AG08396 (cell line): ENCODE measurements at regions not wholly inside any gene's neighbourhood (a gene's known extent, or its start where the extent isn't known, plus 50 kb on each side); places are given as distances from the start of the nearest gene placed in this dataset.
"Not testable (repeated sequence)": the region's sequence is repeated elsewhere in the genome, so short reads cannot be mapped to it uniquely, and the experiment has no call there.

Source experiments
- DNase-seq: peaks from one replicate; pipeline ENCODE4 v3.0.0; 2012; ENCODE audit warnings: low spot score, mixed read lengths

DNA sequence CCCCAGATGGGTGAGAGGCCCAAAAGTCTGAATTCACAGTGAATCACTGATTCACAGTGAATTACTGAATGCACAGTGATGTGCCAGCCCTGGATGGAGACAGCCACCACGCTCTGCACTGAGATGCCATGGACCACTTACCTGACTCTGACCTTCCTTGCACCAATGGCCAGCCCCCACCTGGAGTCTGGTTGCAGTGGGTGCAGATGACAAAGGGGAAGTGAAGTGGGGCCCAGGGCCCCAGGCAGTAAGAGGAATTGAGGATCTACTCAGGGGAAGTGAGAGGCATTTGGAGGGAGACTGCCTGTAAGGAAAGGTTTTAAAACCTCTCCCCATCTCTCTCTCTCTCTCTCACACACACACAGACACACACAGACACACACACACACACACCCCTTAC, 412.1 kb downstream of the CYLC2 start:
- no peak for DNase-seq

DNA sequence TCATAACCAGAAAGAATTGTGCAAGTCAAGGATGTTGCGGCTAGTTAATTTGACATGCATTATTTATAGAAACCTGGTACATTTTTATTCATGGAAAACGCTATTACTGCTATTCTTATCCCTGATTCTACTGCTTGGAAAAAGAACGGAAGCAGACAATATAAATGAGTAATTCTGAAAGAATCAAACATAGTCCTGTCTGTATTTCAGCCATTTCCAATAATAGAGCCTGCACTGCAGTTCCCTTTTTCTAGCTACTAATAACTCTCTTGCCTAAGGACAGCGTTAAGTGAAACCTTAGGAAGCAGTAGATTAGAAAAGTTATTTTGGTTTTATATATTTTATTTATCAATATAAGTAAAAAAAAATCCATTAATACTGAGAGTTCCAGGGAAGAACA, 414.9 kb downstream of the CYLC2 start:
- DNase-seq, result no peak

DNA sequence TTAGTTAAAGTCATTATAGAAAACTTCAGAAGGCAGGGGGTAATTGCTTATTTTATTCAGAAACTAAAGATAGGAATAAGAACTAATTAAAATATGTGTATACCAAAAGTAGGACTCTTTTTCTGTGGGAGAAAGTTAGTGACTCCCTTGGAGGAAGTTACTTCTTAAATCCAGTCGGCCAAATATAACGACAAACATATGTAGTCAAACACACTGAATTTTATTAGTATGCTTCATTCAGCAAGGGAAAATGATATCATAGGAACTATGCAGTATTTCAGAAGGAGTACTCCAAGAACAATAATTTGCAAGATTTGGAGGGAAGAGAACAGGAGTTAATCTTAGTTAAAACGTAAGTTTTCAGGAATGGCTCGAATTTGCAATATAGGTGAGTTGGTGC, 432.6 kb downstream of the CYLC2 start:
- no peak for DNase-seq

DNA sequence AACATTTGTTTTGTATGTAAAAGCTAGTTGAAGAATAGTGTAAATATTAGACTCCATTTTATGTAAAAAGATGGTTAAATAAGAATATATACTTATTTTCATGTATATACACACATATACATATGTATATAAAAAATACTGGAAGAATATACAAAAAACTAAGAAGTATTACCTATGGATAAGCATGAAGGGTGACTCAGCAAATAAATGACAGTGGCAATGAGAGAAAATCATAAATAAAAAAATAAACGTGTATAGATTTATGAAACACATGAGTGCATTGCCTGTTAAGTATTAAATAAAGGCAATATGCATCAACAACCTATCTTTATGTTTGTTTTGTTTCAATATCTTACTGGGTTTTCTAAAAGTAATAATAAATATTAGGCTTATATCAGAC, 435.3 kb downstream of the CYLC2 start:
- DNase-seq, result no peak

DNA sequence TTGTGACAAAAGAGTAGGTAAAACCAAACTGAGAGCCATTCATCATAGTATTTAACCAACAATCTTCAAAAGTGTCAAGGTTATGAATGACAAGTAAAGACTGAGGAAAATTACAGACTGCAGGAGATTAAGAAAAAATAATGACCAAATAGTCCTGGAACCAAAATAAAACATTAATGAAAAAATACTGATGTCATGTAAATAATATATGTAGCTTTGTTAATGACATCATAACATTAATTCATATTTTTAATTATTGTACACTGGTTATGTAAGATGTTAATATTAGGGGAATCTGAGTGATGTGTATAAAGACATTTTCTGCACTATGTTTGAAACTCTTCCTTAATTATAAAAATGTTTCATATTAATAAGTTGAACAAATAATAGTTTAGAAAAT, 436.7 kb downstream of the CYLC2 start:
- no peak for DNase-seq

DNA sequence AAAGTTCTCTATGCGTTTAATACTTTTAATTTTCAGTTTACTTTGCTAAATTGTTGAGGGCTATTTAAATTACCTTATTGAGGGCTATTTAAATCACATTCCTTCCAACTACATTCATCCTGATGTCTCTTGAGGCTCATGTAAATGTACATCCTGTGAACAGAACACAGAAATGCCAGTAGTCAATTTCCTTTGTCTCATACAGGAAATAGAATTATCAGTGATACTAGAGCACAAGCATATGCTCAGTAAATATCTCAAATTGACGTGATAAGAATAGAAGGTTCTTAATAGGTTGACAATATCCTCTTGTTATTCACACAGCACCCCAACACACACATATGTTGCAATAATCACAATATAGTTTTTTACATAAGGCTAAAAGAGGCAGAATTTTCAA, 449.0 kb downstream of the CYLC2 start:
- no peak for DNase-seq

DNA sequence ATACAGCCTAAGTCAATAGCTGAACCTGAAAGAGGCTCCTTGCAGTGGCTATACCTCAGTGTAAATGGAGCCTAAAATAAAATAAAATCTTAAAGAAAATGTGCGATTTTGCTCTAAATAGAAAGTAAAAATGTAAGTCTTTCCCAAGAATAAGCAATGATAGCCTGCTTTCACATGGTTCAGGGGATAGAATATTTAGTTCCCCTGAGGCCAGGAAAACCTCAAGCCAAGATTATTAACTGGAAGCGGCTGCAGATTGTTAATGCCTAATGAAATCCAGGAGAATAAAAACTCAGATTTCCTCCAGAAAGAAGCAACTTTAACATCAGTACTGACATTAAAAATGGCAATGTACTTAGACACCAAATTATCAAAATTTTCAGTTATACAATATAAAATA, 463.7 kb downstream of the CYLC2 start:
- no peak for DNase-seq

DNA sequence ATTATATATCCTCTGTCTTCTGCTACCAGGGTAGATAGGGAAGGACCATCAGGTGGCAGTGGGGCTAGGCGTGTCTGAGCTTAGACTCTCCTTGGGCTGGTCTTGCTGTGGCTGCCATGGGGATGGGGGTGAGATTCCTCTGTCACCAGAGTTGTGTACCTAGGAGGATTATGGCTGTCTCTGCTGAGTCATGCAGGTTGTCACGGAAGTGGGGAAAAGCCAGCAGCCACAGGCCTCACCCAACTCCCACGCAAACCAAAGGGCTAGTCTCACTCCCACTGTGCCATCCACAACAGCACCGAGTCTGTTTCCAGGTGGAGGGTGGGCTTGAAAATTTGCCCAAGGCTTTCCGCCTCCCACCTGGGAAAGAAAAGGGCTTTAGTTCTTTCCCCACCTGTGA, 476.1 kb downstream of the CYLC2 start:
- DNase-seq, result no peak

DNA sequence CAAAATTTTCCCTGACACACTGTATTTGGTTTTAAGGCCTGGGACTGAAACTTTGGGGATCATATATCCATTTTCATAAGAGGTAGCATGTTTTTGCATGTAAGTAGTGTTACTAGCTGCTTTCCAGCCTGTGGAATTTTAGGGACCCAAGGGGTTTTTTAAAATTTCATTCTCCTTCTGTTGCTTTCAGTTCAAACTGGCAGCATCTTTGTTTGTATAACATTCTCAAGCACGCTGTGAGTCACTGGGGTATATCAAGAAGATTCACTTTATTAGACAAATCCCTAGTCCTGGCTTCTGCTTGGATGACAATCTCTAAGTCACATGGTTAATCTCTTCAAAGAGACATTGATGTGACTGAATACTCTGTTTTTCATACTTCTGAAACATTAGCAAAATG, 479.0 kb downstream of the CYLC2 start:
- DNase-seq, result no peak

DNA sequence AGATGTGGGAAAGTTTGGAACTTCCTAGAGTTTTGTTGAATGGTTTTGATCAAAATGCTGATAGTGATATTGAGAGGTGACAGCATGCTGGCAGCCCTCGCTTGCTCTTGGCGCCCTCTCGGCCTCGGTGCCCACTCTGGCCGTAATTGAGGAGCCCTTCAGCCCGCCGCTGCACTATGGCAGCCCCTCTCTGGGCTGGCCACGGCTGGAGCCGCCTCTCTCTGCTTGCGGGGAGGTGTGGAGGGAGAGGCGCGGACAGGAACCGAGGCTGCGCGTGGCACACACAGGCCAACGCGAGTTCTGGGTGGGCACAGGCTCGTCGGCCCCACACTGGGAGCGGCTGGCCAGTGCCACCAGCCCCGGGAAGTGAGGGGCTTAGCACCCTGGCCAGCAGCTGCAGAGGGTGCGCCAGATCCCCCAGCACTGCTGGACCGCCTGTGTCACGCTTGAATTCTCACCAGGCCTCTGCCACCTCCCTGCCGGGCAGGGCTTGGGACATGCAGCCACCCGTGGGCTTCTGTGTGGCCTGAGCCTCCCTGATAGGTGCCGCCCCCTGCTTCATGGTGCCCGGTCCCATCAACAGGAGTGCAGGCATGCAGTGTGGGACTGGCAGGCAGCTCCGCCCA, 488.5 kb downstream of the CYLC2 start:
- no peak for DNase-seq

DNA sequence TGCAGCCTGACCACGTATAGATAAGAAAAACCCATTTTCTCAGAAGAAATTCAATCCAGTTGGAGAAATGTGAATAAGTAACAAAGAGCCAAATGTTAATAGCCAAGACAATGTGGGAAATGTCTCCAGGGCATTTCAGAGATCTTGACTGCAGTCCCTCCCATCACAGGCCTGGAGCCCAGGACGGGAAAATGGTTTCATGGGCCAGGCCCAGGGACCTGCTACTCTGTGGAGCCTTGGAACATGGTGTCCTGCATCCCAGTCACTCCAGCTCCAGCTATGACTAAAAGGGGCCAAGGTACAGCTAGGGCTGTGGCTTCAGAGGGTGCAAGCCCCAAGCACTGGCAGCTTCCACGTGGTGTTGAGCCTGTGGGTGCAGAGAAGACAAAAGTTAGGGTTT, 490.0 kb downstream of the CYLC2 start:
- DNase-seq, result no peak

DNA sequence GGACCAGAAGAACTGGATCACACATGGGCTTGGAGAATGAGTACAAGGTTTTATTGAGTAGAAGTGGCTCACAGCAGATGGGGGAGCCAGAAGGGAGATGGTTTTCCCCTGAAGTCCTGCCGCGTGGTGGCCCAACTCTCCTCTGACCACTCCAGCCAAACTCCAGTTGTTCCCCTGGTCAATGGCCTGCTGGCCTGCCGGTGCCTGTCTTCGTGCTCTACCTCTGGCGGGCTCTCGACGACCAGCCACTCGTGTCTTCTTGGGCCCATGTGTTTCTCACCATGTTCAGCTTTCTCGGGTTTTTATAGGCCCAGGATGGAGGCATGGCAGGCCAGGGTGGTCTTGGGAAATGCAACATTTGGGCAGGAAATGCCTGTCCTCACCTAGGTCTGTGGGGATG, 519.6 kb downstream of the CYLC2 start:
- no peak for DNase-seq

DNA sequence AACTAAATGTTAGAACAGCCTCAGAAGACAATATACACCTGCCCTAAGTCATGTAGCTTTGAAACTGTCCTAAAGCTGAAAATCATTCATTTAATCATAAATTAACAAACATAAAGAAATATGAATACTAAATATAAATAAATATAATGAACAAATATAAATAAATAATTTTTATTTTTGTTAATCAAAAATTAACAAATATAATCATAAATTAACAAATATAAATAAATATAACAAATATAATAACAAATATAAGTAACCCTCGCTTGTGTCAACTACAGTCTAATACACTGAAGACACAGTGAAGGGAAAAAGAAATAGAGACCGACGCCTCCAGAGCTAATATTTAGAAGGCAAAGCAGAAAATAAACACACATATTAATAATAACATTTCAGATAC, 527.3 kb downstream of the CYLC2 start:
- DNase-seq, result no peak

DNA sequence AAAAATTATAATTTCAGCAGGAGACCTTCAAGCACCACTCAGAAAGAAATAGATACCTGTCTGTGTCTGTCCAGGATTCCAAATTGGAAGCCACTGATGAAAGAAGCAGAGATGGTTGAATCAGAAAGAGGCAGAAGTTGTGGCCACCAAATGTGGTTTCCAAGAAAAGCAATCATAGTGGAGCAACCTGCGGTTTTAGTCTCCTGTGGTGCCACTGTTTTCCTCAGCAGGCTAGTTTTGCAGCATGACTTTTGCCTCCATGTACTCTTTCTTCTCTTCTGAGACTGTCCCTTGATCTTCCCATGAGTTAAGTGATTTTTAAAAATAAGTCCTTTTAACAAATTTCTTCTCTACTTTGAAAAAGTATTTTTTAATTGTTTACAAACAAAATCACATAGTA, 535.8 kb downstream of the CYLC2 start:
- DNase-seq, result no peak

DNA sequence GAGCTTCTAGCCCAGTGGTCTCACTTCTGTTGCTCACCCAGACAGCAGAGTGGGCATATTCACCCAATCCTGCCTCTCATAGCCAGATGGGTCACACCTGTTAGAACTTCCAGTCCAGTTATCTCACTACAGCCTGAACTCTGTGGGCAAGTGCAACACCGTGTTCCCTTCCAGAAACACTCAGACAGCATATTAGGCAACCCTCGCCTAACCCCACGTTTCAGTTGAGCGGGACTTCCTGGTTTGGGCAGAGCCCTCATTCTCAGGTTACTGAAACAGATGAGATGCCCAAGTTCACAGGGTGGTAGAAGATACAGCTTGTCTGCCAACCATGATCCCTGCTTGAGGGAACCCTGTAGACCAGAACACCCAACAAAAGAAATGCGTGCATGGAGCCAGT, 538.2 kb downstream of the CYLC2 start:
- DNase-seq, result no peak

DNA sequence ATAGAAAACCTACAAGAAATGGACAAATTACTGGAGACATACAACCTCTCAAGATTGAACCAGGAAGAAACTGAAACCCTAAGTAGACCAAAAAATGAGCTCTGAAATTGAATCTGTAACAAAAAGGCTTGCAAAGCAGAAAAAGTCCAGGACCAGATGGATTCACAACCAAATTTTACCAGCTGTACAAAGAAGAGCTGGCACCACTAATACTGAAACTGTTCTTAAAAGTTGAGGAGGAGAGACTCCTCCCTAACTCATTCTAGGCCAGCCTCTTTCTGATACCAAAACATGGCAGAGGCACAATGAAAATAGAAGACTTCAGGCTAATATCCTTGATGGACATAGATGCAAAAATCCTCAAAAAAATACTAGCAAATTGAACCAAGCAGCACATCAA, 542.3 kb downstream of the CYLC2 start:
- DNase-seq, result no peak

DNA sequence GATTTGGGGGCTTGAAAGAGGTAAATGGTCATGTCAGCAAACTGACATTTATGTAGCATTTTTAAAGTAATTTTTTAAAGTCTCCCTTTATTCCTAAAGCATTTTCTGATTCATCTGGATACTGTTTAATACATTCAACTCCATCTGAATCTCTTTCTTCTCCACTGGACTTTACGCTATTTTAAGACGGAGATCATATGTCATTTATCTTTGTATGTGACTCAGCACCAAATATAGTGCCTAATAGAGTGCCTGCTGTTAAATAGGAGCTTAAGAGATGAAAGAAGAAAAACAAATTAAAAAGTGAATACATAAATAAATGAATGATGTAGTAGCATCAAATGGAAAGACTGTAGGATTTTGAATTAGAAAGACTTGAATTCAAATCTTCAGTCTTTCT, 548.8 kb upstream of the SMC2 start:
- DNase-seq, result no peak

DNA sequence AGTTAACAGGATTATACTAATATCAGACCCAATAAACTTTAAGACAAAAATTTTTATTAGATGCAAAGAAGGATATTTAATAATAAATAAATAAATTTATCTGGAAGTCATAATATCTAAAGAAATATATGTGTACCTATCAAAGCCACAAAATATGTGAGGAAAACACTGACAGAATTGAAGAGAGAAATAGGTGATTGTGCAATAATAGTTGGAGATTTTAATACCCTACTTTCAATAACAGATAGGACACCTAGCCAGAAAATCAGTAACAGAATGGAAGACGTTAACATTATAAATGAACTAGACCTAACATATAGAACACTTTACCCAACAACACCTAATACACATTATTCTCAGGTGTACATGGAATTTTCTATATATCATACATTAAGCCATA, 541.4 kb upstream of the SMC2 start:
- DNase-seq, result no peak

DNA sequence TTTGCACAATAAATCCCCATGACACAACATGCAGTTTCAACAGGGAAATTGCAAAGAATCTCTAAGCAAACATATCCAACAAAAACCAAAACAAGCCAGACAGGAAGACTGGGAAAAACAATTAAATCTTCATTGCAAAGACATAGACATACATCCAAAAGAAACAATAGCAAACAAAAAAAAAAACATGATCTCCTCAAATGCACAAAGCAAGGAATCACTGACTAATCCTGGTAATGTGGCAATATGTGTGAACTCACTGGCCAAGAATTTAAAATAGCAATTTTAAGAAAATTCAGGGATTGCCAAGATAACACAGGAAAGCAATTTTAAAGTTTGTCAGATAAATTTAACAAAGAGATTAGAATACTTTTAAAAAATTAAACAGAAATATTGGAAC, 520.1 kb upstream of the SMC2 start:
- DNase-seq, result no peak

DNA sequence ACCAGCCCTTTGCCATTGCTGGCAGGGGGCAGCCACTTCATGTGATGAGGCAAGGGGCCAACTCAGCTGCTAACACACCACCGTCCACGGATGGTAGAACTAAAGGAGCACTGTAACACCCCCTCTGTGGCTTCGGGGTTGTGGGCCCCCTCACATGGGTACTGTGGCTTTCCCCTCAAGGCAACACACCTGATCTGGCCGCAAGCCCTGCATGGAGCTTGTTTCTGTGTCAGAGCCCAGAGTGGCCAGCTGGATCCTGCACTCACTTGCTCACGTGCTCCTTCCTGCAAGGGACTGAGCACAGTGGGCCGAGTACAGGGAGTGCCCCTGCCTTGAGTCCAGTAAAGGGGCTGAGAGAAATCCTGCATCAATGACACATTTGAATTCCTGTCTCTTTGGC, 507.4 kb upstream of the SMC2 start:
- no peak for DNase-seq

DNA sequence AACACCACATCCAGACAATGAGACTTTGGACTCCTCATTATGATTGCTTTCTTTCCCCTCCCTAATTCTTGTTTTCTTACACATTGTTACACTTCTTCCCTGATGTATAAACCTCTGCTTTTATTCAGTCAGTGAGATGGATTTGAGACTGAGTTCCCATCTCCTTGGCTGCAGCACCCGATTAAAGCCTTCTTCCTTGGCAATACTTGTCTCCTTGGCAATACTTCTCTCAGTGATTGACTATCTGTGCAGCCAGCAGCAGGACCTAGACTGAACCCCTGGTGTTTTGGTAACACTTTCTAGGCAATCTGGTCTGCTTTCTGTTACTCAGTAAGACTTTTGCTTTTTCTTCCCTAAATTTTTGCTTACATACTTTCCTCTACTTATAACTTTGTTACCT, 492.8 kb upstream of the SMC2 start:
- DNase-seq, result no peak

DNA sequence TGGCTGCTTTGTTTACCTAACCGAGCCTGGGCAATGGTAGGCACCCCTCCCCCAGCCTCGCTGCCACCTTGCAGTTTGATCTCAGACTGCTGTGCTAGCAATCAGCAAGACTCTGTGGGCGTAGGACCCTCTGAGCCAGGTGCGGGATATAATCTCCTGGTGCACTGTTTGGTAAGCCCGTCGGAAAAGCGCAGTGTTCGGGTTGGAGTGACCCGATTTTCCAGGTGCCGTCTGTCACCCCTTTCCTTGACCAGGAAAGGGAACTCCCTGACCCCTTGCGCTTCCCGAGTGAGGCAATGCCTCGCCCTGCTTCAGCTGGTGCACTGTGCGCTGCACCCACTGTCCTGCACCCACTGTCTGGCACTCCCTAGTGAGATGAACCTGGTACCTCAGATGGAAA, 482.2 kb upstream of the SMC2 start:
- DNase-seq, result not testable (repeated sequence)

DNA sequence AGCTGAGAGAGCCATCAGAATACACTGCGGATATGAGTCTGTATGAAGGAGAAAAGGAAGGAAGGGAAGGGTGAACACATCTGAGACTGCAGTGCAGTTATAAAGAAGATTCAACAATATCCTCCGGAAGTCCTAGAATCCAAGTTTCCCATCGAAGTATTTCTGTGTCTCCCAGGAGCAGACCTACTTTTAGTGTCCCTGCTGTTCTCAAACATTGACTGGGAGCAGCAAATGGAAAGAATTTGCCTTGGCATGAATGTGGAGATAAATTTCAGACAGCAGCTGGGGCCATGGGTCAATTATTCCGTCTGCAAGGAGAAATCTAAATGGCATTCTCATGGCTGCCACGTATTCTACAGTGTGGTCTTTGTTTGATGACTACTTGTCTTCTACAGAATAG, 478.1 kb upstream of the SMC2 start:
- no peak for DNase-seq

DNA sequence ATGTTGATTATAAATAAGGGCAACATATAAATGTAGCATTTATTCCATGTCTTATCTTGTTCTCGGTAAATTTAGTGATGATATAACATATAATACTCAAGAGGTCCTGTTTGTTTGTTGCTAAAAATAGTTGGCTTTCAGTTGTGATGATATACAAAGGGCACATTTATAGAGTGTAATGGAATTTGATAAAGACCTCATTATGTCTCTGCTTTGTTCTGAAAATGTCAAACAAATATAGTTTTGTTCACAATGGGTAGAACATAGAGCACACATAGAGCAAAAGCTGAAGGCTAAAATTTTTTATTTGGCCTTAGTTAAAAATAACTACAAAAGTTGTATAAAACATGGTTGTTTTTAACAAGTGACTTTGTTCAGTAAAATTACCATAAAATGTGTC, 477.1 kb upstream of the SMC2 start:
- DNase-seq, result no peak

DNA sequence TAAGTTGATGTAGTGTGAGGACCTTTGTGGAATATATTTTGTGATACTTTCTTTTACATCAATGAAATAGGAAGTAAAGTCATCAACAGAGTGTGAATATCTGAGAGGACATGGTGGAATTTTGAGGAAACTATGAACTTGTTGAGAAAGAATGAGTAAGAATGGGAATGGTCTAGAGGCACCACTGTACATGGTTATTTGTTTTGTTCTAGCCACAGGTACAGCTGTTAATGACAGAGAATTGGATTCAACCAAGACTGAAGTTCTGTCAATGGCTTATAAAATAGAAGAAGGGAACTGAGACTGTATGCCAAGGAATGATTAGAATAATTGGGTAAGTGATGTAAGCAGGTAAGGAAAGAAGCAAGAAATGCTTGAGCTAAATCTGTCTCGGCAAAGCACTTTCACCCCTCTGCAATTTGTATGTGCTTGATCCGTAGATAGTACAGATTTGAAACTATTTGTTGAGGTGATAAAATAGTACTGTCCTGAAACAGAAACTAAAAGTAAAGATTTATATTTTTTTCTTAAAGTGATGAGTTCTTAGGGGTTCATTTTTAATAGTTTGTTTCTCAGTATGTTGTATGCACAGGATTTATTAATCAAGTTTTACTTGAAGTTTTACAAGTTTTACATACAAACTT, 468.8 kb upstream of the SMC2 start:
- DNase-seq, result no peak
